B cell (primary cell): ENCODE measurements at regions not wholly inside any gene's neighbourhood (a gene's known extent, or its start where the extent isn't known, plus 50 kb on each side); places are given as distances from the start of the nearest gene placed in this dataset.

Source experiments
- ATAC-seq: fragments of 200-7000 bp; cut with Tn5 transposase; one replicate; pipeline ENCODE4 v1.10.0; 2021; ENCODE audit warnings: low read depth, mild to moderate bottlenecking, moderate number of reproducible peaks, moderate library complexity
- CTCF ChIA-PET: fragments of 350-600 bp; sonication (Branson Sonifier 250); formaldehyde crosslinking; loops from one replicate; lab custom pipeline; 2021; ENCODE audit warnings: antibody characterized with exemption, inconsistent platforms; lab: Charles Lee
- POLR2A ChIA-PET: fragments of 350-600 bp; sonication (Branson Sonifier 250); formaldehyde crosslinking; loops from one replicate; lab custom pipeline; 2021; ENCODE audit warnings: antibody characterized with exemption; lab: Charles Lee
- DNase-seq: peaks from one replicate; pipeline ENCODE4 v3.0.0; 2013
- H2AFZ ChIP-seq: 2 replicates; pipeline ENCODE4 v1.6.1; 2012; ENCODE audit warnings: mild to moderate bottlenecking, low read depth, low read length; ENCODE audit not compliant: insufficient read depth, poor library complexity, severe bottlenecking
- H3K27ac ChIP-seq, 2 donors: 1 replicate in 1 of 2; 2 replicates in 1 of 2; pipeline ENCODE4 v1.5.1; 2012 to 2013; ENCODE audit warnings: low read length in 2 of 2, mild to moderate bottlenecking in 2 of 2, moderate library complexity in 1 of 2
- H3K27me3 ChIP-seq, 4 experiments: fragments of 200-600 bp in 1 of 4; sonication (generic) in 1 of 4; replicated peaks in 1 of 4; 1 replicate in 2 of 4; 2 replicates in 2 of 4; pipeline versions ENCODE4 v1.6.1 to v1.7.0; 2013 to 2016; ENCODE audit warnings: low read length in 3 of 4, mild to moderate bottlenecking in 2 of 4, mixed read lengths in 1 of 4, moderate library complexity in 1 of 4; ENCODE audit not compliant: insufficient read depth in 4 of 4, control insufficient read depth in 3 of 4; ENCODE audit errors: control extremely low read depth in 1 of 4
- H3K36me3 ChIP-seq, 2 experiments: replicated peaks in 1 of 2; 1 replicate in 1 of 2; 2 replicates in 1 of 2; pipeline versions ENCODE4 v1.6.1 to v1.7.1; 2013; ENCODE audit warnings: low read length in 1 of 2; ENCODE audit not compliant: insufficient read depth in 2 of 2, control insufficient read depth in 1 of 2; ENCODE audit errors: control extremely low read depth in 1 of 2, extremely low read depth in 1 of 2
- H3K4me1 ChIP-seq, 2 donors: fragments of 200-600 bp in 1 of 2; sonication (generic) in 1 of 2; 1 replicate in 1 of 2; 2 replicates in 1 of 2; pipeline versions ENCODE4 v1.5.1 to v1.6.1; 2013 to 2017; ENCODE audit warnings: low read length in 2 of 2; ENCODE audit not compliant: control insufficient read depth in 2 of 2, insufficient read depth in 2 of 2
- H3K4me2 ChIP-seq: replicated peaks from 2 replicates; pipeline ENCODE3; 2012; ENCODE audit warnings: mild to moderate bottlenecking, low read depth, low read length; ENCODE audit not compliant: poor library complexity, severe bottlenecking
- H3K4me3 ChIP-seq, 5 experiments: fragments of 200-600 bp in 1 of 5; sonication (generic) in 1 of 5; 1 replicate in 3 of 5; 2 replicates in 2 of 5; pipeline versions ENCODE4 v1.5.1 to v1.7.0; 2011 to 2016; ENCODE audit warnings: low read length in 4 of 5, mild to moderate bottlenecking in 4 of 5, low read depth in 2 of 5, control low read depth in 1 of 5, moderate library complexity in 1 of 5; ENCODE audit not compliant: insufficient read depth in 1 of 5; ENCODE audit errors: control extremely low read depth in 1 of 5, extremely low read depth in 1 of 5
- H3K79me2 ChIP-seq: fragments of 200-600 bp; sonication (generic); one replicate; pipeline ENCODE4 v1.6.0; 2016; ENCODE audit warnings: low read length; ENCODE audit not compliant: control insufficient read depth, insufficient read depth
- H3K9ac ChIP-seq: fragments of 200-600 bp; sonication (generic); 2 replicates; pipeline ENCODE4 v1.6.1; 2017; ENCODE audit warnings: mild to moderate bottlenecking, low read length, moderate library complexity
- H3K9me3 ChIP-seq, 3 donors: one replicate each; pipeline versions ENCODE4 v1.6.1 to v1.7.1; 2013; ENCODE audit warnings: low read length in 2 of 3; ENCODE audit not compliant: control insufficient read depth in 2 of 3, insufficient read depth in 1 of 3; ENCODE audit errors: control extremely low read depth in 1 of 3
- H4K20me1 ChIP-seq: 2 replicates; pipeline ENCODE4 v1.6.0; 2012; ENCODE audit warnings: mild to moderate bottlenecking, low read length; ENCODE audit not compliant: insufficient read depth, control insufficient read depth, poor library complexity, severe bottlenecking
- H3K27ac Mint-ChIP-seq: one replicate; pipeline ENCODE4 v1.8.0; 2021; ENCODE audit warnings: mixed read lengths
- H3K27me3 Mint-ChIP-seq: one replicate; pipeline ENCODE4 v1.8.0; 2021; ENCODE audit warnings: mixed read lengths
- H3K4me1 Mint-ChIP-seq: one replicate; pipeline ENCODE4 v1.8.0; 2021; ENCODE audit warnings: mixed read lengths
- H3K4me3 Mint-ChIP-seq: one replicate; pipeline ENCODE4 v1.8.0; 2021; ENCODE audit warnings: mixed read lengths
- H3K9me3 Mint-ChIP-seq: one replicate; pipeline ENCODE4 v1.8.0; 2022; ENCODE audit warnings: mixed read lengths; ENCODE audit not compliant: insufficient read depth
- CTCF ChIP-seq: fragments of 200-600 bp; IDR thresholded peaks from one replicate; pipeline ENCODE4 v1.8.0; 2022; ENCODE audit warnings: antibody characterized with exemption, mild to moderate bottlenecking
- EZH2 ChIP-seq: IDR thresholded peaks from 2 replicates; pipeline ENCODE4 v1.6.1; 2012; ENCODE audit warnings: borderline replicate concordance, low read depth, mild to moderate bottlenecking, moderate library complexity, low read length; ENCODE audit not compliant: insufficient read depth, poor library complexity, severe bottlenecking
- WGBS: methylation state at CpG from one replicate; pipeline ENCODE4 v1.1.5; 2013; ENCODE audit warnings: missing lambda C conversion rate; ENCODE audit not compliant: insufficient coverage; 5-methylcytosine and 5-hydroxymethylcytosine counted together
- intact Hi-C: fragments of 100-400 bp; cut with micrococcal nuclease; formaldehyde crosslinking; loops from one replicate; pipeline ENCODE4 v1.10.0; 2022

GRCh38 chr6:163950159-163950558 is 535.6 kb downstream of the QKI start:
- peaks cover 0 to 13% (median 4%) of the 10 kb centered on the region in 4 experiments for H3K27me3 ChIP-seq
- peaks cover 16% of the 10 kb centered on the region for H3K27me3 Mint-ChIP-seq
- H3K79me2 ChIP-seq = no peaks in the 10 kb centered on the region
- no peaks in the 10 kb centered on the region for H3K9me3 ChIP-seq
- no peak overlapping the region for H3K27ac Mint-ChIP-seq
- H3K4me1 Mint-ChIP-seq = no peaks in the 10 kb centered on the region
- H3K4me1 ChIP-seq = no peaks in the 10 kb centered on the region
- H3K4me3 ChIP-seq = no peak overlapping the region
- H3K9ac ChIP-seq = no peak overlapping the region
- H3K4me2 ChIP-seq = no peak overlapping the region
- no peak overlapping the region for H2AFZ ChIP-seq
- intact Hi-C loops = no loop called here
- H3K36me3 ChIP-seq = no peaks in the 10 kb centered on the region
- no peaks in the 10 kb centered on the region for H3K9me3 Mint-ChIP-seq
- no peak for ATAC-seq
- WGBS = 38% methylated on average over 3 of the region's 3 CpGs
- ChIA-PET POLR2A (no interaction called here), CTCF (interaction anchor here (0.9 kb wide), 1 partner anchor 534 kb away, joined by 8 read pairs; no protein-coding TSS in a partner anchor)
- no peaks in the 10 kb centered on the region for H4K20me1 ChIP-seq
- no peak overlapping the region for H3K4me3 Mint-ChIP-seq
- TF ChIP-seq CTCF (no peak), EZH2 (no peak)
- H3K27ac ChIP-seq = no peak overlapping the region
- no peak for DNase-seq

- no peak for TF ChIP-seq CTCF
- TF ChIP-seq EZH2 = no peak
- H3K27ac Mint-ChIP-seq = no peak overlapping the region
- ATAC-seq = no peak
- 96% methylated on average over 4 of the region's 4 CpGs for WGBS
- Histone ChIP-seq H3K4me2 (no peak overlapping the region), H3K4me1 (no peaks in the 10 kb centered on the region), H3K9ac (no peak overlapping the region), H3K27me3 (peaks cover 0 to 9% (median 3%) of the 10 kb centered on the region in 4 experiments), H3K79me2 (no peaks in the 10 kb centered on the region), H3K4me3 (no peak overlapping the region), H4K20me1 (no peaks in the 10 kb centered on the region), H3K27ac (no peak overlapping the region), H3K36me3 (no peaks in the 10 kb centered on the region), H2AFZ (no peak overlapping the region), H3K9me3 (no peaks in the 10 kb centered on the region)
- peaks cover 16% of the 10 kb centered on the region for H3K27me3 Mint-ChIP-seq
- H3K4me3 Mint-ChIP-seq = no peak overlapping the region
- CTCF ChIA-PET = no interaction called here
- H3K9me3 Mint-ChIP-seq = no peaks in the 10 kb centered on the region
- H3K4me1 Mint-ChIP-seq = no peaks in the 10 kb centered on the region
- no peak for DNase-seq
- intact Hi-C loops = no loop called here
- POLR2A ChIA-PET = no interaction called here
These were observed 534.9 kb downstream of the QKI start for GRCh38 chr6:163949431-163949830.
